H1 (cell line): ENCODE measurements at regions not wholly inside any gene's neighbourhood (a gene's known extent, or its start where the extent isn't known, plus 50 kb on each side); places are given as distances from the start of the nearest gene placed in this dataset.

Experiments used
- CTCF ChIA-PET: fragments of 300-600 bp; sonication (Branson Sonifier 250); formaldehyde crosslinking; loops from one replicate; lab custom pipeline; 2021; ENCODE audit not compliant: partially characterized antibody; lab: Charles Lee
- POLR2A ChIA-PET: fragments of 300-600 bp; sonication (Branson Sonifier 250); formaldehyde crosslinking; loops from one replicate; lab custom pipeline; 2021; ENCODE audit warnings: inconsistent platforms; ENCODE audit not compliant: partially characterized antibody; lab: Charles Lee
- DNase-seq, 2 experiments: peaks; one replicate each; pipeline versions ENCODE4 v3.0.0 to v3.0.0-alpha.2; 2010 to 2022; ENCODE audit warnings: low spot score in 2 of 2, low read depth in 1 of 2, mixed read lengths in 1 of 2
- FAIRE-seq: peaks from 2 replicates; lab custom pipeline; 2011; peaks lifted over from hg19 to GRCh38; lab: Jason Lieb, UNC
- H2AFZ ChIP-seq: 2 replicates; pipeline ENCODE4 v1.8.1; 2012; ENCODE audit warnings: low read length, inconsistent platforms
- H2AK5ac ChIP-seq: 2 replicates; pipeline ENCODE4 v1.6.1; 2013; ENCODE audit warnings: low read depth, low read length
- H2BK120ac ChIP-seq: replicated peaks from 2 replicates; pipeline ENCODE3; 2013; ENCODE audit warnings: low read depth, low read length, inconsistent platforms
- H2BK12ac ChIP-seq: 2 replicates; pipeline ENCODE4 v1.6.1; 2013; ENCODE audit warnings: low read depth, low read length
- H2BK15ac ChIP-seq: 2 replicates; pipeline ENCODE4 v1.6.1; 2013; ENCODE audit warnings: low read length
- H2BK20ac ChIP-seq: 2 replicates; pipeline ENCODE4 v1.6.1; 2013; ENCODE audit warnings: low read length
- H2BK5ac ChIP-seq: 2 replicates; pipeline ENCODE4 v1.6.1; 2013; ENCODE audit warnings: low read depth, low read length
- H3K14ac ChIP-seq: 2 replicates; pipeline ENCODE4 v1.6.1; 2013; ENCODE audit warnings: inconsistent platforms; ENCODE audit not compliant: insufficient read length
- H3K18ac ChIP-seq: 2 replicates; pipeline ENCODE4 v1.6.1; 2013; ENCODE audit warnings: low read length; ENCODE audit errors: extremely low read depth
- H3K23ac ChIP-seq: 2 replicates; pipeline ENCODE4 v1.6.1; 2013; ENCODE audit warnings: inconsistent platforms; ENCODE audit not compliant: insufficient read length
- H3K23me2 ChIP-seq: 2 replicates; pipeline ENCODE4 v1.6.1; 2013; ENCODE audit warnings: low read depth, low read length
- H3K27ac ChIP-seq: 2 replicates; pipeline ENCODE4 v1.6.1; 2011; ENCODE audit warnings: low read depth, low read length, inconsistent platforms
- H3K27me3 ChIP-seq, 4 experiments: replicated peaks in 1 of 4; 1 replicate in 1 of 4; 2 replicates in 3 of 4; pipeline versions ENCODE4 v1.6.1 to v1.8.1; 2011 to 2013; ENCODE audit warnings: low read length in 3 of 4, mild to moderate bottlenecking in 3 of 4, inconsistent platforms in 2 of 4, mixed read lengths in 2 of 4, moderate library complexity in 1 of 4; ENCODE audit not compliant: control insufficient read depth in 3 of 4, insufficient read depth in 3 of 4; ENCODE audit errors: extremely low read depth in 1 of 4
- H3K36me3 ChIP-seq, 4 experiments: 2 replicates each; pipeline versions ENCODE4 v1.6.1 to v1.8.1; 2011 to 2013; ENCODE audit warnings: mild to moderate bottlenecking in 4 of 4, low read length in 3 of 4, moderate library complexity in 2 of 4, control low read depth in 1 of 4, inconsistent platforms in 1 of 4; ENCODE audit not compliant: insufficient read depth in 4 of 4, control insufficient read depth in 2 of 4
- H3K4ac ChIP-seq: replicated peaks from 2 replicates; pipeline ENCODE3; 2013; ENCODE audit warnings: low read length, low read depth, mixed read lengths, inconsistent platforms; ENCODE audit not compliant: insufficient read length
- H3K4me1 ChIP-seq, 4 experiments: replicated peaks in 1 of 4; 1 replicate in 1 of 4; 2 replicates in 3 of 4; pipeline versions ENCODE4 v1.6.1 to v1.8.1; 2011 to 2013; ENCODE audit warnings: low read length in 3 of 4, inconsistent platforms in 2 of 4, mixed read lengths in 1 of 4; ENCODE audit not compliant: insufficient read depth in 4 of 4, control insufficient read depth in 3 of 4
- H3K4me2 ChIP-seq, 2 experiments: 2 replicates each; pipeline versions ENCODE4 v1.6.1 to v1.8.1; 2011 to 2013; ENCODE audit warnings: low read depth in 2 of 2, low read length in 2 of 2, control low read depth in 1 of 2, inconsistent platforms in 1 of 2, mild to moderate bottlenecking in 1 of 2; ENCODE audit not compliant: insufficient read depth in 1 of 2
- H3K4me3 ChIP-seq, 4 experiments: fragments of 200-600, 300-600 bp in 1 of 4; sonication (generic), shearing (Covaris generic), sonication (Bioruptor Twin) in 1 of 4; 2 replicates each; pipeline versions ENCODE4 v1.5.1 to v1.8.1; 2011 to 2016; ENCODE audit warnings: low read length in 4 of 4, low read depth in 3 of 4, control low read depth in 2 of 4, inconsistent platforms in 2 of 4, mild to moderate bottlenecking in 2 of 4, mixed read lengths in 1 of 4, moderate library complexity in 1 of 4; ENCODE audit not compliant: insufficient read depth in 2 of 4; ENCODE audit errors: extremely low read depth in 1 of 4
- H3K56ac ChIP-seq: replicated peaks from 2 replicates; pipeline ENCODE3; 2013; ENCODE audit warnings: low read depth, mild to moderate bottlenecking, mixed read lengths, low read length, inconsistent platforms; ENCODE audit not compliant: insufficient read length
- H3K79me1 ChIP-seq: 2 replicates; pipeline ENCODE4 v1.6.1; 2013; ENCODE audit warnings: low read depth, low read length, control low read depth
- H3K79me2 ChIP-seq, 2 experiments: 2 replicates each; pipeline versions ENCODE4 v1.6.1 to v1.8.1; 2012 to 2013; ENCODE audit warnings: low read length in 2 of 2, mild to moderate bottlenecking in 2 of 2, inconsistent platforms in 1 of 2; ENCODE audit not compliant: insufficient read depth in 2 of 2, control insufficient read depth in 1 of 2
- H3K9ac ChIP-seq, 4 experiments: replicated peaks in 1 of 4; 1 replicate in 1 of 4; 2 replicates in 3 of 4; pipeline versions ENCODE4 v1.6.1 to v1.8.1; 2011 to 2013; ENCODE audit warnings: low read depth in 3 of 4, low read length in 3 of 4, control low read depth in 2 of 4, mild to moderate bottlenecking in 2 of 4, moderate library complexity in 2 of 4, inconsistent platforms in 1 of 4; ENCODE audit errors: extremely low read depth in 1 of 4
- H3K9me3 ChIP-seq, 2 experiments: 2 replicates each; pipeline versions ENCODE4 v1.6.1 to v1.8.1; 2012 to 2013; ENCODE audit warnings: mild to moderate bottlenecking in 2 of 2, moderate library complexity in 2 of 2, control low read depth in 1 of 2, inconsistent platforms in 1 of 2, low read depth in 1 of 2, low read length in 1 of 2, mixed read lengths in 1 of 2; ENCODE audit not compliant: insufficient read depth in 2 of 2
- H4K20me1 ChIP-seq, 2 experiments: replicated peaks in 1 of 2; 2 replicates each; pipeline versions ENCODE3 to v1.8.1; 2011 to 2013; ENCODE audit warnings: inconsistent platforms in 2 of 2, low read length in 2 of 2, mild to moderate bottlenecking in 1 of 2; ENCODE audit not compliant: insufficient read depth in 2 of 2, control insufficient read depth in 1 of 2
- H4K5ac ChIP-seq: 2 replicates; pipeline ENCODE4 v1.6.1; 2013; ENCODE audit warnings: low read length, low read depth, mixed read lengths, inconsistent platforms; ENCODE audit not compliant: insufficient read length
- H4K8ac ChIP-seq: 2 replicates; pipeline ENCODE4 v1.8.0; 2013; ENCODE audit warnings: mild to moderate bottlenecking, moderate library complexity, low read length, inconsistent platforms; ENCODE audit not compliant: insufficient read depth; ENCODE audit errors: extremely low read depth
- H4K91ac ChIP-seq: replicated peaks from 2 replicates; pipeline ENCODE3; 2013; ENCODE audit warnings: low read length, mixed read lengths, inconsistent platforms; ENCODE audit not compliant: insufficient read length
- CHD7 ChIP-seq: fragments of 300-600 bp; sonication (generic); IDR thresholded peaks from 2 replicates; pipeline ENCODE4 v1.7.1; 2012; ENCODE audit warnings: low read length, moderate library complexity, mild to moderate bottlenecking, inconsistent platforms; ENCODE audit not compliant: insufficient replicate concordance

GRCh38 chr2:137737559-137737958 is 226.7 kb upstream of the HNMT start:
- Histone ChIP-seq H3K4me3 (no peak overlapping the region), H3K18ac (no peak overlapping the region), H4K5ac (no peak overlapping the region), H3K23me2 (no peaks in the 10 kb centered on the region), H3K4me1 (peaks cover 0 to under 1% (median 0%) of the 10 kb centered on the region in 4 experiments; a peak in 1 of 7 replicates), H2BK120ac (no peak overlapping the region), H3K56ac (no peak overlapping the region), H2BK15ac (no peak overlapping the region), H3K79me1 (no peaks in the 10 kb centered on the region), H3K36me3 (no peaks in the 10 kb centered on the region), H2AK5ac (no peak overlapping the region), H3K9ac (no peak overlapping the region), H3K14ac (no peak overlapping the region), H2AFZ (no peak overlapping the region), H4K20me1 (no peaks in the 10 kb centered on the region), H3K27ac (no peak overlapping the region), H2BK5ac (no peak overlapping the region), H3K23ac (no peak overlapping the region), H3K4ac (no peak overlapping the region), H4K8ac (no peak overlapping the region), H2BK12ac (no peak overlapping the region), H3K4me2 (no peak overlapping the region), H2BK20ac (no peak overlapping the region), H4K91ac (no peak overlapping the region), H3K79me2 (no peaks in the 10 kb centered on the region), H3K9me3 (no peaks in the 10 kb centered on the region), H3K27me3 (no peaks in the 10 kb centered on the region)
- FAIRE-seq = no peak
- POLR2A ChIA-PET = no interaction called here
- DNase-seq = no peak
- CTCF ChIA-PET = no interaction called here
- TF ChIP-seq CHD7 = no peak
